ENCODE measurements at regions not wholly inside any gene's neighbourhood (a gene's known extent, or its start where the extent isn't known, plus 50 kb on each side); places are given as distances from the start of the nearest gene placed in this dataset.
"Not testable (repeated sequence)": the region's sequence is repeated elsewhere in the genome, so short reads cannot be mapped to it uniquely, and the experiment has no call there.

- DNase-seq (ENCODE audit: extremely low spot score) = no peak
- no peaks in the 10 kb centered on the region for H3K9me3 ChIP-seq
- peaks cover 0 to 29% (median 0%) of the 10 kb centered on the region in 4 donors for H3K4me1 ChIP-seq
- H3K4me3 ChIP-seq = no peak overlapping the region
- WGBS = 32% methylated on average over 2 of the region's 2 CpGs
- TF ChIP-seq POLR2AphosphoS5 (IDR thresholded peaks at IDR 0.05) = no peak
- no peak overlapping the region for H3K27ac ChIP-seq (replicated peaks in 1 of 4)
- H3K36me3 ChIP-seq = no peaks in the 10 kb centered on the region
- no peaks in the 10 kb centered on the region for H3K27me3 ChIP-seq
- intact Hi-C loops (cut with DNase I) = no loop called here
Measured at GRCh38 chr4:64727960-64728359, 318.7 kb upstream of the TECRL start.

- H3K36me3 ChIP-seq; H3K4me3 ChIP-seq; H3K27me3 ChIP-seq; H3K27ac ChIP-seq (replicated peaks in 1 of 4); DNase-seq (ENCODE audit: extremely low spot score); intact Hi-C loops (cut with DNase I); H3K9me3 ChIP-seq: not testable (repeated sequence)
- H3K4me1 ChIP-seq = peaks cover 0 to 29% (median 0%) of the 10 kb centered on the region in 4 donors
- 65% methylated on average over 5 of the region's 5 CpGs for WGBS
Measured at GRCh38 chr4:64727391-64727790, 318.1 kb upstream of the TECRL start.

GRCh38 chr4:64724689-64725088 is 315.4 kb upstream of the TECRL start:
- Histone ChIP-seq H3K4me3 (no peak overlapping the region), H3K36me3 (no peaks in the 10 kb centered on the region), H3K27me3 (no peaks in the 10 kb centered on the region), H3K4me1 (peaks cover 0 to 19% (median 0%) of the 10 kb centered on the region in 4 donors), H3K27ac (replicated peaks in 1 of 4) (no peak overlapping the region), H3K9me3 (no peaks in the 10 kb centered on the region)
- TF ChIP-seq EP300 (IDR thresholded peaks at IDR 0.05) = no peak
- TF ChIP-seq POLR2AphosphoS5 (IDR thresholded peaks at IDR 0.05) = no peak
- TF ChIP-seq POLR2A (IDR thresholded peaks at IDR 0.05; ENCODE audit: low read depth) = no peak
- TF ChIP-seq CTCF (IDR thresholded peaks at IDR 0.05) = no peak
- intact Hi-C loops (cut with DNase I) = no loop called here
- no peak for DNase-seq (ENCODE audit: extremely low spot score)
- WGBS = 88% methylated on average over 9 of the region's 9 CpGs

GRCh38 chr4:64721106-64721505 is 311.9 kb upstream of the TECRL start:
- H3K4me1 ChIP-seq = no peaks in the 10 kb centered on the region
- no peaks in the 10 kb centered on the region for H3K36me3 ChIP-seq
- intact Hi-C loops (cut with DNase I) = no loop called here
- no peaks in the 10 kb centered on the region for H3K9me3 ChIP-seq
- WGBS = 75% methylated on average over 3 of the region's 3 CpGs
- no peak overlapping the region for H3K27ac ChIP-seq (replicated peaks in 1 of 4)
- TF ChIP-seq EP300 (IDR thresholded peaks at IDR 0.05) (no peak), CTCF (IDR thresholded peaks at IDR 0.05) (no peak), POLR2A (IDR thresholded peaks at IDR 0.05; ENCODE audit: low read depth) (no peak), POLR2AphosphoS5 (IDR thresholded peaks at IDR 0.05) (no peak)
- DNase-seq (ENCODE audit: extremely low spot score) = no peak
- no peaks in the 10 kb centered on the region for H3K27me3 ChIP-seq
- no peak overlapping the region for H3K4me3 ChIP-seq

- H3K27me3 ChIP-seq = no peaks in the 10 kb centered on the region
- DNase-seq (ENCODE audit: extremely low spot score) = no peak
- no peak overlapping the region for H3K4me3 ChIP-seq
- no peak overlapping the region for H3K27ac ChIP-seq (replicated peaks in 1 of 4)
- H3K9me3 ChIP-seq = no peaks in the 10 kb centered on the region
- intact Hi-C loops (cut with DNase I) = no loop called here
- H3K4me1 ChIP-seq = no peaks in the 10 kb centered on the region
- H3K36me3 ChIP-seq = no peaks in the 10 kb centered on the region
- TF ChIP-seq CTCF (IDR thresholded peaks at IDR 0.05) (no peak), POLR2A (IDR thresholded peaks at IDR 0.05; ENCODE audit: low read depth) (no peak), POLR2AphosphoS5 (IDR thresholded peaks at IDR 0.05) (no peak), EP300 (IDR thresholded peaks at IDR 0.05) (no peak)
- 81% methylated on average over 3 of the region's 3 CpGs for WGBS
Measured at GRCh38 chr4:64718091-64718490, 308.8 kb upstream of the TECRL start.

GRCh38 chr4:64715741-64716140 is 306.5 kb upstream of the TECRL start:
- Histone ChIP-seq H3K4me1 (no peaks in the 10 kb centered on the region), H3K4me3 (no peak overlapping the region), H3K27ac (replicated peaks in 1 of 4) (no peak overlapping the region), H3K27me3 (no peaks in the 10 kb centered on the region), H3K36me3 (no peaks in the 10 kb centered on the region), H3K9me3 (no peaks in the 10 kb centered on the region)
- TF ChIP-seq POLR2A (IDR thresholded peaks at IDR 0.05; ENCODE audit: low read depth) = no peak
- no peak for TF ChIP-seq EP300 (IDR thresholded peaks at IDR 0.05)
- no peak for TF ChIP-seq POLR2AphosphoS5 (IDR thresholded peaks at IDR 0.05)
- no peak for TF ChIP-seq CTCF (IDR thresholded peaks at IDR 0.05)
- no peak for DNase-seq (ENCODE audit: extremely low spot score)
- intact Hi-C loops (cut with DNase I) = no loop called here
